H9 (cell line): ENCODE measurements at regions not wholly inside any gene's neighbourhood (a gene's known extent, or its start where the extent isn't known, plus 50 kb on each side); places are given as distances from the start of the nearest gene placed in this dataset.

ENCODE experiments used
- DNase-seq: peaks from one replicate; pipeline ENCODE4 v3.0.0-alpha.2; 2017
- H2AFZ ChIP-seq: one replicate; pipeline ENCODE4 v1.6.1; 2013; ENCODE audit warnings: mild to moderate bottlenecking, low read length, control low read depth, moderate library complexity
- H2AK5ac ChIP-seq: 2 replicates; pipeline ENCODE4 v1.6.1; 2013; ENCODE audit warnings: low read length, control low read depth, mixed read lengths; ENCODE audit not compliant: insufficient read length
- H2BK120ac ChIP-seq: one replicate; pipeline ENCODE4 v1.6.1; 2013; ENCODE audit warnings: low read depth, mild to moderate bottlenecking, low read length, control low read depth, inconsistent platforms; ENCODE audit not compliant: poor library complexity, severe bottlenecking
- H2BK12ac ChIP-seq: 2 replicates; pipeline ENCODE4 v1.6.1; 2013; ENCODE audit warnings: low read length, control low read depth, mixed read lengths, low read depth; ENCODE audit not compliant: insufficient read length
- H2BK15ac ChIP-seq: 2 replicates; pipeline ENCODE4 v1.6.1; 2013; ENCODE audit warnings: low read depth, low read length, control low read depth
- H2BK20ac ChIP-seq: one replicate; pipeline ENCODE4 v1.6.1; 2013; ENCODE audit warnings: low read depth, mild to moderate bottlenecking, low read length, control low read depth, inconsistent platforms; ENCODE audit not compliant: poor library complexity, severe bottlenecking
- H2BK5ac ChIP-seq: 2 replicates; pipeline ENCODE4 v1.6.1; 2013; ENCODE audit warnings: low read length, control low read depth, mixed read lengths; ENCODE audit not compliant: insufficient read length
- H3K14ac ChIP-seq: 2 replicates; pipeline ENCODE4 v1.6.1; 2013; ENCODE audit warnings: low read length, control low read depth; ENCODE audit not compliant: insufficient read depth
- H3K18ac ChIP-seq: 2 replicates; pipeline ENCODE4 v1.6.1; 2013; ENCODE audit warnings: low read depth, mild to moderate bottlenecking, mixed read lengths, low read length, control low read depth; ENCODE audit not compliant: insufficient read length
- H3K23ac ChIP-seq: 2 replicates; pipeline ENCODE4 v1.6.1; 2013; ENCODE audit warnings: low read length, control low read depth, mixed read lengths, low read depth; ENCODE audit not compliant: insufficient read length
- H3K23me2 ChIP-seq: 2 replicates; pipeline ENCODE4 v1.6.1; 2013; ENCODE audit warnings: low read depth, mild to moderate bottlenecking, mixed read lengths, low read length, control low read depth; ENCODE audit not compliant: insufficient read length, poor library complexity, severe bottlenecking
- H3K27ac ChIP-seq: 2 replicates; pipeline ENCODE4 v1.5.1; 2013; ENCODE audit warnings: low read length, control low read depth, mixed read lengths, low read depth; ENCODE audit not compliant: insufficient read length
- H3K27me3 ChIP-seq: 2 replicates; pipeline ENCODE4 v1.6.1; 2013; ENCODE audit warnings: low read length, control low read depth, inconsistent platforms; ENCODE audit not compliant: insufficient read depth
- H3K4ac ChIP-seq: 2 replicates; pipeline ENCODE4 v1.6.1; 2013; ENCODE audit warnings: low read depth, mild to moderate bottlenecking, control low read depth, inconsistent platforms, low read length, moderate library complexity
- H3K4me1 ChIP-seq: 2 replicates; pipeline ENCODE4 v1.6.1; 2013; ENCODE audit warnings: low read length, control low read depth, inconsistent platforms; ENCODE audit not compliant: insufficient read depth
- H3K4me2 ChIP-seq: 2 replicates; pipeline ENCODE4 v1.6.1; 2013; ENCODE audit warnings: low read length, control low read depth, mixed read lengths; ENCODE audit not compliant: insufficient read length, insufficient read depth
- H3K56ac ChIP-seq: 2 replicates; pipeline ENCODE4 v1.6.1; 2013; ENCODE audit warnings: low read depth, mild to moderate bottlenecking, mixed read lengths, low read length, control low read depth; ENCODE audit not compliant: insufficient read length
- H3K79me1 ChIP-seq: 2 replicates; pipeline ENCODE4 v1.6.1; 2013; ENCODE audit warnings: low read depth, mild to moderate bottlenecking, moderate library complexity, low read length, control low read depth, inconsistent platforms; ENCODE audit not compliant: insufficient read depth, poor library complexity, severe bottlenecking
- H3K79me2 ChIP-seq: 2 replicates; pipeline ENCODE4 v1.6.1; 2013; ENCODE audit warnings: low read length, control low read depth, inconsistent platforms; ENCODE audit not compliant: insufficient read depth
- H3K9ac ChIP-seq: 2 replicates; pipeline ENCODE4 v1.6.1; 2013; ENCODE audit warnings: low read length, control low read depth, mixed read lengths; ENCODE audit not compliant: insufficient read length; ENCODE audit errors: extremely low read depth
- H3K9me3 ChIP-seq: one replicate; pipeline ENCODE4 v1.6.1; 2013; ENCODE audit warnings: low read depth, low read length, inconsistent platforms; ENCODE audit not compliant: control insufficient read depth
- H3T11ph ChIP-seq: one replicate; pipeline ENCODE4 v1.6.1; 2013; ENCODE audit warnings: mild to moderate bottlenecking, low read length, control low read depth, inconsistent platforms
- H4K20me1 ChIP-seq: one replicate; pipeline ENCODE4 v1.6.1; 2013; ENCODE audit not compliant: control insufficient read depth, insufficient read length, insufficient read depth
- H4K5ac ChIP-seq: 2 replicates; pipeline ENCODE4 v1.6.1; 2013; ENCODE audit warnings: low read depth, mild to moderate bottlenecking, mixed read lengths, low read length, control low read depth; ENCODE audit not compliant: insufficient read length
- H4K8ac ChIP-seq: replicated peaks from 2 replicates; pipeline ENCODE4 v1.6.1; 2013; ENCODE audit warnings: low read length, control low read depth, mixed read lengths, low read depth; ENCODE audit not compliant: insufficient read length
- H4K91ac ChIP-seq: 2 replicates; pipeline ENCODE4 v1.6.1; 2013; ENCODE audit warnings: low read depth, mild to moderate bottlenecking, moderate library complexity, mixed read lengths, low read length, control low read depth; ENCODE audit not compliant: insufficient read length
- H3K27ac Mint-ChIP-seq, 3 experiments: 2 replicates in 2 of 3; 3 replicates in 1 of 3; pipeline ENCODE4 v1.8.0; 2020 to 2021; ENCODE audit warnings: mixed read lengths in 3 of 3, mild to moderate bottlenecking in 1 of 3, moderate library complexity in 1 of 3
- H3K27me3 Mint-ChIP-seq: 2 replicates; pipeline ENCODE4 v1.8.0; 2021; ENCODE audit warnings: low read depth, mild to moderate bottlenecking, moderate library complexity, mixed read lengths
- H3K36me3 Mint-ChIP-seq, 3 experiments: 2 replicates in 2 of 3; 3 replicates in 1 of 3; pipeline ENCODE4 v1.8.0; 2020 to 2021; ENCODE audit warnings: low read depth in 3 of 3, mixed read lengths in 3 of 3; ENCODE audit not compliant: insufficient read depth in 1 of 3
- H3K4me1 Mint-ChIP-seq, 2 experiments: 2 replicates each; pipeline ENCODE4 v1.8.0; 2020; ENCODE audit warnings: mixed read lengths in 2 of 2
- H3K4me3 Mint-ChIP-seq, 2 experiments: 2 replicates in 1 of 2; 3 replicates in 1 of 2; pipeline ENCODE4 v1.8.0; 2020 to 2021; ENCODE audit warnings: mild to moderate bottlenecking in 2 of 2, mixed read lengths in 2 of 2, moderate library complexity in 1 of 2
- H3K9me3 Mint-ChIP-seq, 2 experiments: 2 replicates in 1 of 2; 3 replicates in 1 of 2; pipeline ENCODE4 v1.8.0; 2020; ENCODE audit warnings: mild to moderate bottlenecking in 2 of 2, mixed read lengths in 2 of 2, moderate library complexity in 1 of 2
- WGBS: extraction: QIAGEN DNeasy Blood & Tissue Kit; methylation state at CpG from one replicate; pipeline ENCODE4 v1.1.7; 2013; ENCODE audit warnings: missing lambda C conversion rate, low lambda C conversion rate, mixed read lengths; ENCODE audit not compliant: insufficient read length; ENCODE audit errors: extremely low coverage; 5-methylcytosine and 5-hydroxymethylcytosine counted together
- TF ChIP-seq, protein P1 (sequence below): fragments of 200-600 bp; sonication (generic); conservative IDR thresholded peaks from 3 replicates; pipeline ENCODE4 v1.8.0; 2021; ENCODE audit warnings: antibody characterized with exemption, mild to moderate bottlenecking

DNA sequence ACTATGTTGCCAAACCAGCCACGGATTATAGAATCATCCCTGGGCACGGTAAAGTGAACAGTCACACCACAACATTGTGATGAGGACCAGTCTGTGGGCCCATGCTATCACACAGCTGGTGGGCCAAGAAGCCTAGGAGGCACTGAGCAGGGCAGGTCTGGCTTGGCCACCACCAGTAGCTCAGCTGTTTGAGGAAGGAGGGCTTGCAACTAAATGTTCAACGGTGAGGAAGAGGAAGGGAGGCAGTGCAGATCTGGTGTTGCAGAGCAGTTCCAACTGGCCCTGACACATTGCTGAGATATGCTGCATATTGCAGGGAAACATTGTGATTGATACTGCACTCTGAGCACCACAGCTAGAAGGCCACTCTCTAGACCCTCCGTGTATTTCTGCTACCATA is 77.9 kb upstream of the ATG10 start:
- no peak overlapping the region for H3K14ac ChIP-seq
- no peak overlapping the region for H3K27ac Mint-ChIP-seq
- peaks cover 3% of the 10 kb centered on the region; the same call in 1 of the 2 replicates for H3K27me3 Mint-ChIP-seq
- H3K23me2 ChIP-seq: no peaks in the 10 kb centered on the region
- no peaks in the 10 kb centered on the region for H3K4me1 ChIP-seq
- H3K9me3 ChIP-seq: peaks cover 4% of the 10 kb centered on the region
- no peak overlapping the region for H2BK120ac ChIP-seq
- H3K18ac ChIP-seq: no peak overlapping the region
- H3K27me3 ChIP-seq: no peaks in the 10 kb centered on the region
- H4K91ac ChIP-seq: no peak overlapping the region
- H2BK12ac ChIP-seq: no peak overlapping the region
- H4K8ac ChIP-seq: no peak overlapping the region
- no peak overlapping the region for H2BK15ac ChIP-seq
- no peaks in the 10 kb centered on the region for H3K4me1 Mint-ChIP-seq
- no peak overlapping the region for H2AFZ ChIP-seq
- no peak overlapping the region for H2AK5ac ChIP-seq
- DNase-seq: no peak
- H3K4me3 Mint-ChIP-seq: no peak overlapping the region
- H3K4me2 ChIP-seq: no peak overlapping the region
- no peaks in the 10 kb centered on the region for H3K79me2 ChIP-seq
- H3K23ac ChIP-seq: no peak overlapping the region
- no CpG with 5 or more reads among the region's 4 CpGs for WGBS
- no peak overlapping the region for H3K9ac ChIP-seq
- no peaks in the 10 kb centered on the region for H3K79me1 ChIP-seq
- H3K56ac ChIP-seq: no peak overlapping the region
- H4K5ac ChIP-seq: no peak overlapping the region
- H4K20me1 ChIP-seq: no peaks in the 10 kb centered on the region
- no peak overlapping the region for H2BK20ac ChIP-seq
- peaks cover 20 to 31% (median 27%) of the 10 kb centered on the region in 3 experiments for H3K36me3 Mint-ChIP-seq
- no peak overlapping the region for H3T11ph ChIP-seq
- H2BK5ac ChIP-seq: no peak overlapping the region
- H3K9me3 Mint-ChIP-seq: peaks cover 29 to 34% of the 10 kb centered on the region in 2 experiments
- TF ChIP-seq, protein P1, sequence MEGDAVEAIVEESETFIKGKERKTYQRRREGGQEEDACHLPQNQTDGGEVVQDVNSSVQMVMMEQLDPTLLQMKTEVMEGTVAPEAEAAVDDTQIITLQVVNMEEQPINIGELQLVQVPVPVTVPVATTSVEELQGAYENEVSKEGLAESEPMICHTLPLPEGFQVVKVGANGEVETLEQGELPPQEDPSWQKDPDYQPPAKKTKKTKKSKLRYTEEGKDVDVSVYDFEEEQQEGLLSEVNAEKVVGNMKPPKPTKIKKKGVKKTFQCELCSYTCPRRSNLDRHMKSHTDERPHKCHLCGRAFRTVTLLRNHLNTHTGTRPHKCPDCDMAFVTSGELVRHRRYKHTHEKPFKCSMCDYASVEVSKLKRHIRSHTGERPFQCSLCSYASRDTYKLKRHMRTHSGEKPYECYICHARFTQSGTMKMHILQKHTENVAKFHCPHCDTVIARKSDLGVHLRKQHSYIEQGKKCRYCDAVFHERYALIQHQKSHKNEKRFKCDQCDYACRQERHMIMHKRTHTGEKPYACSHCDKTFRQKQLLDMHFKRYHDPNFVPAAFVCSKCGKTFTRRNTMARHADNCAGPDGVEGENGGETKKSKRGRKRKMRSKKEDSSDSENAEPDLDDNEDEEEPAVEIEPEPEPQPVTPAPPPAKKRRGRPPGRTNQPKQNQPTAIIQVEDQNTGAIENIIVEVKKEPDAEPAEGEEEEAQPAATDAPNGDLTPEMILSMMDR: no peak
- H3K27ac ChIP-seq: no peak overlapping the region
- no peak overlapping the region for H3K4ac ChIP-seq
